Neuronal stem cell (in vitro differentiated cells): ENCODE measurements at regions not wholly inside any gene's neighbourhood (a gene's known extent, or its start where the extent isn't known, plus 50 kb on each side); places are given as distances from the start of the nearest gene placed in this dataset.

Experiments
- DNase-seq: peaks from one replicate; pipeline ENCODE4 v3.0.0-alpha.2; 2013; ENCODE audit warnings: low spot score
- H2AFZ ChIP-seq: one replicate; pipeline ENCODE4 v1.6.1; 2013; ENCODE audit warnings: mild to moderate bottlenecking, low read length, inconsistent platforms
- H2AK5ac ChIP-seq: 2 replicates; pipeline ENCODE4 v1.6.1; 2013; ENCODE audit warnings: low read depth, mild to moderate bottlenecking, inconsistent platforms, low read length, moderate library complexity, mixed read lengths
- H2BK120ac ChIP-seq: 2 replicates; pipeline ENCODE4 v1.6.1; 2013; ENCODE audit warnings: low read depth, mild to moderate bottlenecking, inconsistent platforms, low read length, moderate library complexity, mixed read lengths
- H2BK12ac ChIP-seq: one replicate; pipeline ENCODE4 v1.6.1; 2013; ENCODE audit warnings: low read length, inconsistent platforms
- H2BK15ac ChIP-seq: 2 replicates; pipeline ENCODE4 v1.6.1; 2013; ENCODE audit warnings: mild to moderate bottlenecking, low read length, inconsistent platforms, mixed read lengths
- H2BK5ac ChIP-seq: one replicate; pipeline ENCODE4 v1.6.1; 2013; ENCODE audit warnings: inconsistent platforms, mild to moderate bottlenecking, low read length, moderate library complexity
- H3K14ac ChIP-seq: one replicate; pipeline ENCODE4 v1.6.1; 2013; ENCODE audit warnings: low read length, inconsistent platforms
- H3K18ac ChIP-seq: 2 replicates; pipeline ENCODE4 v1.6.1; 2013; ENCODE audit warnings: low read length, inconsistent platforms
- H3K23ac ChIP-seq: 2 replicates; pipeline ENCODE4 v1.6.1; 2013; ENCODE audit warnings: low read depth, mild to moderate bottlenecking, mixed read lengths, low read length, inconsistent platforms; ENCODE audit not compliant: poor library complexity
- H3K27ac ChIP-seq: replicated peaks from 3 replicates; pipeline ENCODE4 v1.5.1; 2013; ENCODE audit warnings: low read length, inconsistent platforms
- H3K27me3 ChIP-seq, 3 experiments: 2 replicates each; pipeline ENCODE4 v1.6.1; 2013; ENCODE audit warnings: low read length in 3 of 3, mild to moderate bottlenecking in 2 of 3, inconsistent platforms in 1 of 3, low read depth in 1 of 3, mixed read lengths in 1 of 3, moderate library complexity in 1 of 3; ENCODE audit not compliant: control insufficient read depth in 3 of 3, insufficient read depth in 3 of 3
- H3K36me3 ChIP-seq, 2 donors: replicated peaks in 1 of 2; 2 replicates each; pipeline ENCODE4 v1.6.1; 2013; ENCODE audit warnings: low read length in 2 of 2; ENCODE audit not compliant: control insufficient read depth in 2 of 2, insufficient read depth in 2 of 2
- H3K4ac ChIP-seq: 2 replicates; pipeline ENCODE4 v1.6.1; 2013; ENCODE audit warnings: inconsistent platforms, mild to moderate bottlenecking, low read length, moderate library complexity
- H3K4me1 ChIP-seq, 2 donors: 1 replicate in 1 of 2; 2 replicates in 1 of 2; pipeline ENCODE4 v1.6.1; 2013; ENCODE audit warnings: low read length in 2 of 2, low read depth in 1 of 2; ENCODE audit not compliant: control insufficient read depth in 2 of 2, insufficient read depth in 1 of 2
- H3K4me2 ChIP-seq: one replicate; pipeline ENCODE4 v1.6.1; 2013; ENCODE audit warnings: mild to moderate bottlenecking, low read length, inconsistent platforms; ENCODE audit not compliant: insufficient read depth, poor library complexity, severe bottlenecking
- H3K4me3 ChIP-seq, 2 donors: 2 replicates each; pipeline ENCODE4 v1.5.1; 2013; ENCODE audit warnings: low read length in 2 of 2, mild to moderate bottlenecking in 2 of 2, inconsistent platforms in 1 of 2, moderate library complexity in 1 of 2
- H3K79me1 ChIP-seq: one replicate; pipeline ENCODE4 v1.6.1; 2013; ENCODE audit warnings: low read depth, mild to moderate bottlenecking, inconsistent platforms, low read length, moderate library complexity
- H3K9ac ChIP-seq: one replicate; pipeline ENCODE4 v1.6.1; 2013; ENCODE audit warnings: mild to moderate bottlenecking, low read depth, low read length, inconsistent platforms; ENCODE audit not compliant: poor library complexity
- H3K9me3 ChIP-seq, 2 donors: replicated peaks in 1 of 2; 2 replicates each; pipeline versions ENCODE3 to v1.6.1; 2013; ENCODE audit warnings: low read length in 2 of 2, mild to moderate bottlenecking in 2 of 2, inconsistent platforms in 1 of 2, low read depth in 1 of 2, mixed read lengths in 1 of 2, moderate library complexity in 1 of 2; ENCODE audit not compliant: control insufficient read depth in 2 of 2, insufficient read depth in 1 of 2
- H4K8ac ChIP-seq: one replicate; pipeline ENCODE4 v1.6.1; 2013; ENCODE audit warnings: low read depth, mild to moderate bottlenecking, inconsistent platforms, low read length, moderate library complexity
- H4K91ac ChIP-seq: one replicate; pipeline ENCODE4 v1.6.1; 2013; ENCODE audit warnings: low read length, low read depth, mild to moderate bottlenecking, inconsistent platforms; ENCODE audit not compliant: poor library complexity
- WGBS, 2 donors: extraction: QIAGEN DNeasy Blood & Tissue Kit; methylation state at CpG; one replicate each; pipeline ENCODE4 v1.1.7; 2013; ENCODE audit warnings: missing lambda C conversion rate in 2 of 2, mixed read lengths in 1 of 2; ENCODE audit not compliant: insufficient read length in 2 of 2, insufficient replicate concordance in 1 of 2; ENCODE audit errors: extremely low coverage in 2 of 2; 5-methylcytosine and 5-hydroxymethylcytosine counted together

DNA sequence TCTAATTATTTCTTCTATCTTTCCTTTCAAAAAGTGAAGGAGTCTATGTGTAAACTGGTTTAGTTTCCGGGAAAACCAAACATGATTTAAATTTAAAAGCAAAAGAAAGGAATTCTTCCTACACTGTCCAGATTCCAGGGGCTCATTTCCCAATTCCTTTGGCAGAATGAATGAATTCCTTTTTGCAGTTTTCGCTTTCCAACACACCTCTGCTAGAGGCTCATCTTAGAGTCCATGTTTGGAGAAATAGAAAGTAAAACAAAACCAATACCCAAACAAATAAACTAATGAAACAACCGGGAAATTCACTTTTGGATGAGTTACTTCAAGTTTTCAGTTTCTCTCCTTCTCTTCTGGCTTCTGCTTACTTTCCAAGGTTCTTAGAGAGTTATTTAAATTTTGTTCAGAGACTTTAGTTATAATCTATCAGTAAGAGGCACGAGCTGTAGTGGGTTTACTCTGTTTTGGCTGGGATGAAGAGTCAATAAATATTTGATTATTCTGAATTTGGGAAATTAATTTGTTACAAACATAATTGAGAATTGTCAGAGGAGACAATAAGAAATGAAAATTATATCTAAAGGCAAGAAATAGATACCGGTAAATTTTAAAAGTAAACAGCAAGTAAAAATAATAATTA lies 365.0 kb upstream of the CDH9 start:
- no peak overlapping the region for H3K27ac ChIP-seq
- H2AFZ ChIP-seq: peak overlapping the region; percentile 82
- H2BK15ac ChIP-seq: no peak overlapping the region
- H3K4me2 ChIP-seq: no peak overlapping the region
- H3K36me3 ChIP-seq: no peaks in the 10 kb centered on the region
- H2BK120ac ChIP-seq: no peak overlapping the region
- no CpG with 5 or more reads among the region's 5 CpGs for WGBS, 2 donors
- DNase-seq: no peak
- no peak overlapping the region for H4K8ac ChIP-seq
- H4K91ac ChIP-seq: no peak overlapping the region
- no peaks in the 10 kb centered on the region for H3K9me3 ChIP-seq
- no peak overlapping the region for H3K4me3 ChIP-seq
- H3K27me3 ChIP-seq: no peaks in the 10 kb centered on the region
- no peak overlapping the region for H3K9ac ChIP-seq
- no peak overlapping the region for H3K23ac ChIP-seq
- H3K18ac ChIP-seq: no peak overlapping the region
- H3K4me1 ChIP-seq: no peaks in the 10 kb centered on the region
- no peak overlapping the region for H2BK12ac ChIP-seq
- H3K79me1 ChIP-seq: no peaks in the 10 kb centered on the region
- H3K4ac ChIP-seq: no peak overlapping the region
- H2BK5ac ChIP-seq: no peak overlapping the region
- H3K14ac ChIP-seq: no peak overlapping the region
- H2AK5ac ChIP-seq: no peak overlapping the region

DNA sequence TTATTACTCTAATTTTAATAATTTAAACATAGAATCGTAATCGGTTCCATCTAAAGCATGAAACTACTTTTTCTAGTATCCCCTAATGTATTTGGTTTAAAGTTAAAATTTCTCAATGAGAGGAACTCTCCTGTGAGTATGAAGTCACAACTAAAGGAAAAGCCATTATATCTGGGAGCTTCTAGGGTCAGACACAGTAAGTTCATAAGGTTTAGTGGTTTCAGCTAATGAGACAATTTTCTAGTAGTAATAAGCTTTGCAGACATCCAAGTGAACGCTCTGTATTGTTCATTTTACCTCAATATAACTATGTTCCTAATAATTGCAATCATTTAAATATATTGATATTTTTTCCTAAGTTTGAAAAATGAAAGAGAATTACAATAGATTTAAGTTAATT lies 364.4 kb upstream of the CDH9 start:
- no peaks in the 10 kb centered on the region for H3K79me1 ChIP-seq
- no peak overlapping the region for H2BK120ac ChIP-seq
- H3K23ac ChIP-seq: no peak overlapping the region
- H3K18ac ChIP-seq: no peak overlapping the region
- no peaks in the 10 kb centered on the region for H3K9me3 ChIP-seq
- H3K27ac ChIP-seq: no peak overlapping the region
- H2BK5ac ChIP-seq: no peak overlapping the region
- no peak overlapping the region for H2AK5ac ChIP-seq
- H2AFZ ChIP-seq: peak overlapping the region; percentile 82
- no peaks in the 10 kb centered on the region for H3K4me1 ChIP-seq
- H3K14ac ChIP-seq: no peak overlapping the region
- no peak overlapping the region for H3K4ac ChIP-seq
- H4K8ac ChIP-seq: no peak overlapping the region
- H2BK12ac ChIP-seq: no peak overlapping the region
- H3K27me3 ChIP-seq: no peaks in the 10 kb centered on the region
- H3K9ac ChIP-seq: no peak overlapping the region
- no peak for DNase-seq
- no peak overlapping the region for H4K91ac ChIP-seq
- no peak overlapping the region for H3K4me2 ChIP-seq
- H2BK15ac ChIP-seq: no peak overlapping the region
- H3K4me3 ChIP-seq: no peak overlapping the region
- H3K36me3 ChIP-seq: no peaks in the 10 kb centered on the region
- WGBS, 2 donors: no CpG with 5 or more reads among the region's 3 CpGs

DNA sequence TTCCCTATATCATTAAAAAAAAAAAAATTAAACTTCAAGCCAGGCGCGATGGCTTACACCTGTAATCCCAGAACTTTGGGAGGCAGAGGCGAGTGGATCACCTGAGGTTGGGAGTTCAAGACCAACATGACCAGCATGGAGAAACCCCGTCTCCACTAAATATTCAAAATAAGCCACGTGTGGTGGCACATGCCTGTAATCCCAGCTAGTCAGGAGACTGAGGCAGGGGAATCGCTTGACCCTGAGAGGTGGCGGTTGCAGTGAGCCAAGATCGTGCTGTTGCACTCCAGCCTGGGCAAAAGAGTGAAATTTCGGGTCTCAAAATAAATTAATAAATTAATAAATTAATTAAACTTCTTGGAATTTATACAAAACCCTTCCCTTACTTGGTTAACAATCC lies 358.6 kb upstream of the CDH9 start:
- H3K4me1 ChIP-seq: no peaks in the 10 kb centered on the region
- H2AK5ac ChIP-seq: no peak overlapping the region
- H2BK5ac ChIP-seq: no peak overlapping the region
- no peak for DNase-seq
- H3K4me3 ChIP-seq: no peak overlapping the region
- H2BK120ac ChIP-seq: no peak overlapping the region
- H3K27ac ChIP-seq: no peak overlapping the region
- H3K9ac ChIP-seq: no peak overlapping the region
- no peaks in the 10 kb centered on the region for H3K9me3 ChIP-seq
- H4K8ac ChIP-seq: no peak overlapping the region
- H2BK12ac ChIP-seq: no peak overlapping the region
- no peak overlapping the region for H3K18ac ChIP-seq
- H3K4me2 ChIP-seq: no peak overlapping the region
- H2BK15ac ChIP-seq: no peak overlapping the region
- no peak overlapping the region for H3K14ac ChIP-seq
- no peak overlapping the region for H4K91ac ChIP-seq
- H3K23ac ChIP-seq: no peak overlapping the region
- H3K36me3 ChIP-seq: no peaks in the 10 kb centered on the region
- no peak overlapping the region for H2AFZ ChIP-seq
- no CpG with 5 or more reads among the region's 9 CpGs for WGBS, 2 donors
- no peaks in the 10 kb centered on the region for H3K79me1 ChIP-seq
- no peak overlapping the region for H3K4ac ChIP-seq
- no peaks in the 10 kb centered on the region for H3K27me3 ChIP-seq

DNA sequence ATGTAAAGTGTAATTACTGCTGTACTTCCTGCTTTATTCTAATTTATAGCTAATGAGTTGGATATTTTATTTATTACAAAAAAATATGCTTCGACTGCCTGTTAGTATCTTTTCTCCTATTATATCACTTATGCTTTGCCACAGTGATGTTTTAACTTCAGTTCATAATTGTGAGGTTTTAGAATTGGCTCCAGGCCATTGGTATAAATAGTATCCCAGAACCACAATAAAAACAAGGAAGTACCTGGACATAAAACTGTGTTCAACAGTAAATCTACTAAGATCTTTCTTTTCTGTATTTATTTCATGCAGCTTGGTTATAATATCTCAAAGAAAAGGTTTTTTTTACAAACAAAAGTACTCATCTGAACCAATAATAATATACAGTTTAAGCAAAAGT lies 354.3 kb upstream of the CDH9 start:
- Histone ChIP-seq H4K91ac (no peak overlapping the region), H3K18ac (no peak overlapping the region), H3K79me1 (no peaks in the 10 kb centered on the region), H3K4me2 (no peak overlapping the region), H3K9me3 (no peaks in the 10 kb centered on the region), H3K36me3 (no peaks in the 10 kb centered on the region), H3K4ac (no peak overlapping the region), H2BK15ac (no peak overlapping the region), H3K4me1 (no peaks in the 10 kb centered on the region), H2BK120ac (no peak overlapping the region), H4K8ac (no peak overlapping the region), H3K23ac (no peak overlapping the region), H3K4me3 (no peak overlapping the region), H2AFZ (no peak overlapping the region), H2BK12ac (no peak overlapping the region), H3K27ac (no peak overlapping the region), H3K14ac (no peak overlapping the region), H2BK5ac (no peak overlapping the region), H3K9ac (no peak overlapping the region), H3K27me3 (no peaks in the 10 kb centered on the region), H2AK5ac (no peak overlapping the region)
- DNase-seq: no peak
- WGBS, 2 donors: no CpG with 5 or more reads among the region's 1 CpG
